Neural crest cell (in vitro differentiated cells): ENCODE measurements at regions not wholly inside any gene's neighbourhood (a gene's known extent, or its start where the extent isn't known, plus 50 kb on each side); places are given as distances from the start of the nearest gene placed in this dataset.

Experiments
- DNase-seq: peaks from one replicate; pipeline ENCODE4 v3.0.0; 2021; ENCODE audit warnings: low read depth, mixed read lengths, low spot score
- H3K27ac Mint-ChIP-seq: one replicate; pipeline ENCODE4 v1.8.0; 2021; ENCODE audit warnings: mild to moderate bottlenecking, mixed read lengths; ENCODE audit not compliant: unreplicated experiment
- H3K27me3 Mint-ChIP-seq: 2 replicates; pipeline ENCODE4 v1.8.0; 2021; ENCODE audit warnings: low read depth, mild to moderate bottlenecking, mixed read lengths
- H3K36me3 Mint-ChIP-seq: 2 replicates; pipeline ENCODE4 v1.8.0; 2021; ENCODE audit warnings: low read depth, mild to moderate bottlenecking, mixed read lengths
- H3K4me1 Mint-ChIP-seq: 2 replicates; pipeline ENCODE4 v1.8.0; 2021; ENCODE audit warnings: mixed read lengths
- H3K4me3 Mint-ChIP-seq: one replicate; pipeline ENCODE4 v1.8.0; 2021; ENCODE audit warnings: mild to moderate bottlenecking, mixed read lengths
- H3K9me3 Mint-ChIP-seq: 2 replicates; pipeline ENCODE4 v1.8.0; 2021; ENCODE audit warnings: mixed read lengths
- CTCF ChIP-seq: fragments of 200-600 bp; sonication (generic); conservative IDR thresholded peaks from 2 replicates; pipeline ENCODE4 v1.5.0; 2021; ENCODE audit warnings: antibody characterized with exemption, mild to moderate bottlenecking

GRCh38 chr4:59647500-59647899 lies 1552.6 kb upstream of the ADGRL3 start:
- no peak overlapping the region for H3K27ac Mint-ChIP-seq
- H3K9me3 Mint-ChIP-seq: peaks cover 11% of the 10 kb centered on the region
- no peak for DNase-seq
- H3K27me3 Mint-ChIP-seq: no peaks in the 10 kb centered on the region
- no peaks in the 10 kb centered on the region for H3K36me3 Mint-ChIP-seq
- no peak overlapping the region for H3K4me3 Mint-ChIP-seq
- no peak for TF ChIP-seq CTCF
- H3K4me1 Mint-ChIP-seq: no peaks in the 10 kb centered on the region

- H3K27me3 Mint-ChIP-seq: no peaks in the 10 kb centered on the region
- H3K4me3 Mint-ChIP-seq: no peak overlapping the region
- TF ChIP-seq CTCF: no peak
- peaks cover 17% of the 10 kb centered on the region for H3K9me3 Mint-ChIP-seq
- H3K4me1 Mint-ChIP-seq: no peaks in the 10 kb centered on the region
- no peak overlapping the region for H3K27ac Mint-ChIP-seq
- no peak for DNase-seq
- peaks cover 6% of the 10 kb centered on the region for H3K36me3 Mint-ChIP-seq
Observed at GRCh38 chr4:59650861-59651260, 1549.3 kb upstream of the ADGRL3 start.

GRCh38 chr4:59655996-59656395 lies 1544.1 kb upstream of the ADGRL3 start:
- DNase-seq: no peak
- Mint-ChIP-seq H3K9me3 (peaks cover 27% of the 10 kb centered on the region), H3K27ac (no peak overlapping the region), H3K4me1 (no peaks in the 10 kb centered on the region), H3K4me3 (no peak overlapping the region), H3K27me3 (no peaks in the 10 kb centered on the region), H3K36me3 (peaks cover 15% of the 10 kb centered on the region)
- TF ChIP-seq CTCF: no peak

- no peaks in the 10 kb centered on the region for H3K4me1 Mint-ChIP-seq
- no peaks in the 10 kb centered on the region for H3K27me3 Mint-ChIP-seq
- TF ChIP-seq CTCF: no peak
- peaks cover 7% of the 10 kb centered on the region for H3K9me3 Mint-ChIP-seq
- no peak overlapping the region for H3K27ac Mint-ChIP-seq
- no peak for DNase-seq
- H3K36me3 Mint-ChIP-seq: no peaks in the 10 kb centered on the region
- no peak overlapping the region for H3K4me3 Mint-ChIP-seq
Observed at GRCh38 chr4:59664771-59665170, 1535.4 kb upstream of the ADGRL3 start.

- TF ChIP-seq CTCF: no peak
- Mint-ChIP-seq H3K9me3 (peaks cover 3% of the 10 kb centered on the region), H3K4me3 (no peak overlapping the region), H3K27me3 (no peaks in the 10 kb centered on the region), H3K27ac (no peak overlapping the region), H3K4me1 (no peaks in the 10 kb centered on the region), H3K36me3 (no peaks in the 10 kb centered on the region)
- DNase-seq: no peak
Observed at GRCh38 chr4:59666645-59667044, 1533.5 kb upstream of the ADGRL3 start.

GRCh38 chr4:59671037-59671436 lies 1529.1 kb upstream of the ADGRL3 start:
- Mint-ChIP-seq H3K9me3 (no peaks in the 10 kb centered on the region), H3K4me3 (no peak overlapping the region), H3K27ac (no peak overlapping the region), H3K4me1 (no peaks in the 10 kb centered on the region), H3K27me3 (no peaks in the 10 kb centered on the region), H3K36me3 (no peaks in the 10 kb centered on the region)
- TF ChIP-seq CTCF: no peak
- DNase-seq: no peak
